DND-41 (cell line): ENCODE measurements at regions not wholly inside any gene's neighbourhood (a gene's known extent, or its start where the extent isn't known, plus 50 kb on each side); places are given as distances from the start of the nearest gene placed in this dataset.

Source experiments
- ATAC-seq: fragments of 200-7000 bp; cut with Tn5 transposase; 3 replicates; pipeline ENCODE4 v1.9.1; 2021; ENCODE audit warnings: low read depth; ENCODE audit not compliant: insufficient read depth
- DNase-seq: peaks from one replicate; pipeline ENCODE4 v3.0.0-alpha.2; 2020
- H2AFZ ChIP-seq: 2 replicates; pipeline ENCODE4 v1.6.0; 2012; ENCODE audit warnings: low read depth, low read length
- H3K27ac ChIP-seq: 2 replicates; pipeline ENCODE4 v1.5.1; 2012; ENCODE audit warnings: low read length, inconsistent platforms
- H3K27me3 ChIP-seq: fragments of 200-600 bp; sonication (generic); 2 replicates; pipeline ENCODE4 v1.6.0; 2012; ENCODE audit warnings: low read length, mild to moderate bottlenecking, inconsistent platforms; ENCODE audit not compliant: insufficient read depth, poor library complexity
- H3K36me3 ChIP-seq: 2 replicates; pipeline ENCODE4 v1.5.1; 2012; ENCODE audit warnings: low read length, inconsistent platforms; ENCODE audit not compliant: insufficient read depth
- H3K4me1 ChIP-seq: 2 replicates; pipeline ENCODE4 v1.5.1; 2012; ENCODE audit warnings: mild to moderate bottlenecking, low read length; ENCODE audit not compliant: insufficient read depth
- H3K4me2 ChIP-seq: 2 replicates; pipeline ENCODE4 v1.6.0; 2012; ENCODE audit warnings: mild to moderate bottlenecking, moderate library complexity, low read length, inconsistent platforms; ENCODE audit not compliant: insufficient read depth
- H3K4me3 ChIP-seq, 2 experiments: fragments of 200-600 bp in 1 of 2; shearing (Covaris generic) in 1 of 2; 2 replicates each; pipeline ENCODE4 v1.5.1; 2012 to 2016; ENCODE audit warnings: inconsistent platforms in 2 of 2, low read length in 2 of 2, mild to moderate bottlenecking in 2 of 2, low read depth in 1 of 2, moderate library complexity in 1 of 2
- H3K79me2 ChIP-seq: 2 replicates; pipeline ENCODE4 v1.6.0; 2012; ENCODE audit warnings: low read length, inconsistent platforms; ENCODE audit not compliant: insufficient read depth
- H3K9ac ChIP-seq: 2 replicates; pipeline ENCODE4 v1.6.0; 2012; ENCODE audit warnings: low read depth, mild to moderate bottlenecking, inconsistent platforms, low read length, moderate library complexity
- H3K9me3 ChIP-seq: 2 replicates; pipeline ENCODE4 v1.5.1; 2012; ENCODE audit warnings: low read length, moderate library complexity, mild to moderate bottlenecking, inconsistent platforms; ENCODE audit not compliant: insufficient read depth, severe bottlenecking
- H4K20me1 ChIP-seq: 2 replicates; pipeline ENCODE4 v1.6.0; 2012; ENCODE audit warnings: low read length; ENCODE audit not compliant: insufficient read depth
- EZH2 ChIP-seq: IDR thresholded peaks from 3 replicates; pipeline ENCODE4 v1.6.1; 2012; ENCODE audit warnings: borderline replicate concordance, low read depth, mild to moderate bottlenecking, moderate library complexity, low read length, inconsistent platforms; ENCODE audit not compliant: severe bottlenecking
- TF ChIP-seq, protein P1 (sequence below): IDR thresholded peaks from 2 replicates; pipeline ENCODE4 v1.5.1; 2012; ENCODE audit warnings: borderline replicate concordance, low read length, moderate library complexity, mild to moderate bottlenecking; ENCODE audit not compliant: poor library complexity, severe bottlenecking; ENCODE audit errors: extremely low read depth

DNA sequence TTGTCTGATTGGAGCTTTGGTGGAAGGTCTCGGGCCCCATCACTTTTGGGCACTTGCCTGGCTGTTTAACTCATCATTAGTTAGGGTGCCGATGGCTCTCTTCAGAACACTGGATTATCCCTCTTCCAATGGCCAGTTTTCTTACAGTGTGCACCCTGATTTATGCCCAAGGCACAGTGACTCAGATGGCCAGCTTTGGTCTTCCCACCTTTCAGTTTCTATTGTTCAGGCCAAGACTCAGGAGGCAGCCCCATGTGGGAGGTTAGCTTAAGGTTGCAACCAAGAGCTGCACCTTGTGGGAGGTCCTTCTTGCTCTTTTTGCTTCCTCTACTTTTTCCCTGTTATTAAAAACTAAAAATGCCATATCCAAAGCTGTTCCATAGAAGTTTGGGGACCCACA lies 121.0 kb upstream of the ZNF91 start:
- H3K27ac ChIP-seq: no peak overlapping the region
- no peak for DNase-seq

DNA sequence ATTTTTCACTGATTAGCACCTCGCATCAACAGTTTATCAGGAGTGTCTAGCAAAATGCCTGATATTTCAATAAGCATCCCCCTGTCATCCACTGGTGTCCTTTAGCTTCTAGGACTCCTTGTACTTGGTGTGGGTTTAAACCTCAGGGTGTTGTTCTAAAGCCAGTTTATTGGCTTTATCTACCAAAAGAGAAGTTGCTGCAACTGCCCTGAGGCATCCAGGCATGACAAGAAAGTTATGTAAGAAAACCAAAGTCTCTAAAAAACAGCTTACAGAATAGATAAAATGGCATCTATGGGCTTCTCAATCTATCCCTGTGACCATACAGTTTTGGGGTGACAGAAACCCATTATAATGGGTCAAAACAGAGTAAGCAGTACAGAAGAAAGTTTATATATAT lies 120.3 kb upstream of the ZNF91 start:
- no peak overlapping the region for H3K4me2 ChIP-seq
- ATAC-seq: no peak

More for the DNA sequence above, 121.0 kb upstream of the ZNF91 start:
- Histone ChIP-seq H3K27me3 (no peaks in the 10 kb centered on the region), H3K4me3 (no peak overlapping the region), H4K20me1 (no peaks in the 10 kb centered on the region), H3K4me1 (no peaks in the 10 kb centered on the region), H3K9ac (no peak overlapping the region), H2AFZ (no peak overlapping the region), H3K9me3 (peaks cover 6% of the 10 kb centered on the region), H3K4me2 (no peak overlapping the region), H3K36me3 (no peaks in the 10 kb centered on the region), H3K79me2 (no peaks in the 10 kb centered on the region)
- TF ChIP-seq, protein P1, sequence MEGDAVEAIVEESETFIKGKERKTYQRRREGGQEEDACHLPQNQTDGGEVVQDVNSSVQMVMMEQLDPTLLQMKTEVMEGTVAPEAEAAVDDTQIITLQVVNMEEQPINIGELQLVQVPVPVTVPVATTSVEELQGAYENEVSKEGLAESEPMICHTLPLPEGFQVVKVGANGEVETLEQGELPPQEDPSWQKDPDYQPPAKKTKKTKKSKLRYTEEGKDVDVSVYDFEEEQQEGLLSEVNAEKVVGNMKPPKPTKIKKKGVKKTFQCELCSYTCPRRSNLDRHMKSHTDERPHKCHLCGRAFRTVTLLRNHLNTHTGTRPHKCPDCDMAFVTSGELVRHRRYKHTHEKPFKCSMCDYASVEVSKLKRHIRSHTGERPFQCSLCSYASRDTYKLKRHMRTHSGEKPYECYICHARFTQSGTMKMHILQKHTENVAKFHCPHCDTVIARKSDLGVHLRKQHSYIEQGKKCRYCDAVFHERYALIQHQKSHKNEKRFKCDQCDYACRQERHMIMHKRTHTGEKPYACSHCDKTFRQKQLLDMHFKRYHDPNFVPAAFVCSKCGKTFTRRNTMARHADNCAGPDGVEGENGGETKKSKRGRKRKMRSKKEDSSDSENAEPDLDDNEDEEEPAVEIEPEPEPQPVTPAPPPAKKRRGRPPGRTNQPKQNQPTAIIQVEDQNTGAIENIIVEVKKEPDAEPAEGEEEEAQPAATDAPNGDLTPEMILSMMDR: no peak
- TF ChIP-seq EZH2: no peak
- no peak for ATAC-seq

DNA sequence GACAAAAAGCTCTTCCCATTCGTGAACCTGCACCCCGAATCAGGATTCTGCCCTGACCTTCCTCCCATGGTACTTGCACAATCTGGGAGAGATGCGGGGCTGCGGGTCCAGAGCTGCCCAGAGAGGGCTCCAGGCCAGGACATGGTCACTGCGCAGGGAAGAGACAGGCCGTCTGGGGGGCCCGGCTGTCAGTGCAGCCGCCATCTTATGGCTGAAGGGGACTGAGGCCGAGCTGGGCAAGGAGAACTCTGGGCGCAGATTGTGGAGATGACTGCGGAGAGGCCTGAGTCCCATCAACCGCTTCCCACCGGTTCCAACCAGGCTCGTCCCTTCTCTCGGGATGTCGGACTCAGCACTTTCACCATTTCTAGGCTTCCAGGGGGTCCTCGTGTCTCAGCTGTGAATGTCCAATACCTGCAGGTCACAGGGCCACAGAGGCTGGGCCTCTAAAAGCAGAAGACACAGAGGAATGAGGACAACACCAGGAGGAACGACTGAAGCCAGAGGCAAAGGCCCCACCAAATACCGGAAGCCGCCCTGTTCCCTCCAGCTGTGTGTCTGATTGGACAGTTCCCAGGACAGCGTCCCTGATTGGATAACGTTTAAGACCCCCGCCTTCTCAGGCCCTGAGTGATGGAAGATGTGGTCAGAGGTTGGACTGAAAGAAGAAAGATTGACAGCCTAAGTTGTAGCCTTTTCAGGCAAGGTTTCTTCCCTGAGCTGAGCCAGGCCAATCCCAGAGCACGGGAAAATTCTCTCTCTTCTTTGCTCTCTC lies 117.1 kb upstream of the ZNF91 start:
- Histone ChIP-seq H3K79me2 (no peaks in the 10 kb centered on the region), H3K27me3 (no peaks in the 10 kb centered on the region), H3K4me2 (no peak overlapping the region), H4K20me1 (no peaks in the 10 kb centered on the region), H3K9ac (no peak overlapping the region), H3K27ac (no peak overlapping the region), H3K4me1 (no peaks in the 10 kb centered on the region), H3K4me3 (no peak overlapping the region), H3K36me3 (no peaks in the 10 kb centered on the region), H2AFZ (no peak overlapping the region), H3K9me3 (peaks cover 6% of the 10 kb centered on the region)
- no peak for TF ChIP-seq EZH2
- DNase-seq: no peak
- ATAC-seq: no peak

More for the DNA sequence above, 120.3 kb upstream of the ZNF91 start:
- Histone ChIP-seq H3K27ac (no peak overlapping the region), H3K4me1 (no peaks in the 10 kb centered on the region), H3K27me3 (no peaks in the 10 kb centered on the region), H3K4me3 (no peak overlapping the region), H3K9ac (no peak overlapping the region), H3K36me3 (no peaks in the 10 kb centered on the region), H3K9me3 (peaks cover 6% of the 10 kb centered on the region), H3K79me2 (no peaks in the 10 kb centered on the region), H4K20me1 (no peaks in the 10 kb centered on the region), H2AFZ (no peak overlapping the region)
- TF ChIP-seq, protein P1: no peak
- no peak for TF ChIP-seq EZH2
- no peak for DNase-seq

DNA sequence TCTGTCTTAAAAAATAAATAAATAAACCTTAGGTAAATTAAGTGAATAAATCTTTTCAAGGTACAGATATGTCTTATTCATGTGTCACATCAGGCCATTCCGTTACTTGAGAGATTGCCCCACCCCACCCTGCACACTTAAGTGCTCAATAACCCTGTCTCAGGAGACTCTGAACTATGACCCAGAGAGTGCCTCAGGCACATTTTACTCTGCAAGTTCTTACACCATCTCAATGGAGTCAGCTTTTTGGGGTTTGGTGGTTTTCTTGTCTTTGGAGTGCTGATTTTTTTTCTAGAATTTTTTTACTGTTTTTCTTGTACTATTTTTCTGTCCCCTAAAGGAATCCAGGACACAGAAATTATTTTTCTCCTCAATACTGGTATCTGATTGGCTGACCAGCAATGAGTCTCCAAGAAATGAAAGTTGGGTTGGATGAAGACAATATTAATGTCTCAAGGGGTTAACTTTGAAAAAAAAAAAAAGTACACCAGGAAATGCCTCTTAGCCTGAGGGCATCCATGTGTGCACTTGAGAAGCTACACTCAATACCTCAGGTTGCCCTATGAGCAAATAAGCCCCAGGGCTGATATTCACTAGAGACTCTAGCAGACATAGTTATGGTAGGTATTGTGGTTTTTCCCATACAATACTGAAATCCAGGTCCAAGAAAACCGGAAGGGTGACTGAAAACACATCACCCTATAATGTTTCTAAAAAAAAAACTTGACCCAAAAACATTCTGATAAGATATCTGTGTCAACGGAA lies 114.6 kb upstream of the ZNF91 start:
- DNase-seq (no peak), ATAC-seq (no peak)
- peaks cover 6% of the 10 kb centered on the region for H3K9me3 ChIP-seq

More for the DNA sequence above, 114.6 kb upstream of the ZNF91 start:
- Histone ChIP-seq H3K4me3 (no peak overlapping the region), H4K20me1 (no peaks in the 10 kb centered on the region), H3K36me3 (no peaks in the 10 kb centered on the region), H3K27me3 (no peaks in the 10 kb centered on the region), H3K27ac (no peak overlapping the region), H3K9ac (no peak overlapping the region), H3K79me2 (no peaks in the 10 kb centered on the region), H3K4me1 (no peaks in the 10 kb centered on the region), H3K4me2 (no peak overlapping the region), H2AFZ (no peak overlapping the region)
- TF ChIP-seq EZH2: no peak
- TF ChIP-seq, protein P1: no peak
